GM19025 (cell line): ENCODE measurements at regions not wholly inside any gene's neighbourhood (a gene's known extent, or its start where the extent isn't known, plus 50 kb on each side); places are given as distances from the start of the nearest gene placed in this dataset.

ENCODE experiments used
- ATAC-seq: cut with Tn5 transposase; IDR thresholded peaks from one replicate; pipeline ENCODE4 v1.9.1; 2021; ENCODE audit warnings: mild to moderate bottlenecking, low read depth, moderate library complexity; ENCODE audit not compliant: unreplicated experiment

- no peak for ATAC-seq
Observed at GRCh38 chr7:33661430-33662160, 243.7 kb upstream of the BMPER start.

GRCh38 chr7:33666531-33666930 is 238.8 kb upstream of the BMPER start:
- no peak for ATAC-seq

DNA sequence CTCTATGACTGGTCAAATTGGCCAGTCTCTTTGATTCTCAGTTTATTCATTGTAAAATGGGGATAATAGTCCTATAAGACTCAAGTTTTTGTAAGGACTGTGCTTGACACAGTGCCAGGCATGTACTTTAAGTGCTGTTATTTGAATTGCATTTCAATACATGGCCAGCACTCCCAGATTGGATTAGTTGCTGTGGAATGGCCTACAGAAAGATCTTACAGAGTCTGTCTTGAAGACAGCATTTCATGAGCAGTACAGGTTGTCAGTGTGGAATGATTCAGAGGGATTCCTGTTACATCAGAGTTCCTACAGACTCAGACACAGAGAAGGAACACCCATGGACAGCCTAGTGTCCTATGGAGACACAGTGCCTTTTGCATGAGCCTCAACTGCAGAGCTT is 238.1 kb upstream of the BMPER start:
- no peak for ATAC-seq

DNA sequence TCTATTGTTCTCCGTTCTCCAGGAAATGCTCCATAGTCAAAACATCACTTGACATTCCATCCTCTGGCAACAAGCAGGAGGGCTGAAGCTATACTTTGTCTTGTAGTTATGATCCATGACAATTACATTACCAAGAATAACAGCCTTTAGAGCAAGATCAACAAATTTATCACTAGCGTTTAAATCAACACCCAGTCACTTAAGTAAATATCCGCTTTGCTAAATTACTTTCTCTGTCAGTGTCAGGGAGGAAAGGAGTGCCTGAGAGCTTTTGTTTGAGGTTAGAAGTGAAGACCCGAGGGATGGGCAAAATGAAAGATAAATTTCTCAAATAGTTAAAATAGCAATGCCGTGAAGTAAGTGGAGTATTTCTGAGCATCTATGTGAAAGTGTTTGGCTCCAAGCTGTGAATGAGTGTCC is 236.1 kb upstream of the BMPER start:
- ATAC-seq = no peak

DNA sequence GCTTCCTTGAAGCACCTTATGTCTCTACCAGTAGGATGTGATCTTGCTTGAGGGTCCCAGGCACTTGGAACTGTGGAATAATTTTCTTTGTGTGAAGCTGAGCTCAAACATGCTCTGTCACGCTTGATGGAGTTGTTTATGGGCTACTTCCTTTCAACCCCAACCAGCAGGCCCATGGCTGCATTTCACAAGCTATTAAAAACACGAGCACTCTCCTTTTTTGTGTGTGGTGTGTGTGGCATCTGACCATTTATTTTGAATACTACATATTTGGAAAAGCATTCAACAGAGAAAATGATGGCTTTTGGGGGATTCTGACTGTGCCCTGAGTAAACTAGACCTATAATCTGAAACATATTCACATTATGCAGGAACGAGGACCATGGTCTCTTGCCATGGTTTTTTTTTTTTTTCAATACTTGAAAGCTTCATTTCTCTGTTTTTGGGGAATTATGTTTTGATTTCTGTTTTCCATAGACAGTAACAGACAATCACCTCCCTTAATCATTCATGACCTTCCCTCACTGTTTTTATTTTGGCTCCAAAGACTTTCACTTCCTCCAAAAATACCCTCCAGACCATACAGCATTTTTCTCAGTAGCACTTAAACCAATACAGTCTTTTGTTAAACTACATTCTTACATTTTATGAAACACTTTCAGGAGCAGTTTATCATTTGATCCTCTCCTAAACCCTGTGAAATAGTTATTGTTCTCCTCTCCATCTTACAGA is 233.6 kb upstream of the BMPER start:
- no peak for ATAC-seq

DNA sequence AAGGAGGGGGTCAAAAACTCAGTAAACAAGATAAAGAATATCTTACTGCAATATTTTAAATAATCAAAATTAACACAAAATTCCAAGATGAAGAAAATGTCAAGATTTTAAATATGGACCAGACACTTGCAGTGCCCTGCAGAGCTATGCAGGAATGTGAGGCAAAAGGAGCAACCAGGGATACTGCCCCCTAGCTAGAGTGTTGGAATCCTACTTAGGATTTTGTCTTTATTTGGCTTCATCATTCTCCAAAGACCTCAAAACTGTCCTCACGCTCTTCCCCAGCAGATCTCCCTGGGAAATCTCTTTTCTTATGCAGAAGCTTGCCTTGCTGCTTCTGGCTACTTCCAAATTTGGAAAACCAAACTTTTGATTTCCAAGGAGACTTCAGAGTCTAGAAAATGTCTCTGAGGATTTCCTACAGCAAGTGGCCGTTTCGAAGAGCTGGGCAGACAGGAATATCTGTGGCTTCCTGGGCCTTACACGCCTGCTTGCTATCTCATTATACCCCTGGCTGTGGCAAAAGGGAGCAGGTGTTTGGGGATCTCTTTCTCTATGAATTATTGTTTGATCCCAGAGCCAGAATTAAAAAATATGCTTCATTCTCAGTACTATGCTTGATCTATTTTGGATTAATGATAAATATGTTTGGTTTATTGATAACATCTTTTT is 232.2 kb upstream of the BMPER start:
- no peak for ATAC-seq

- ATAC-seq = no peak
Observed at GRCh38 chr7:33674804-33675411, 230.4 kb upstream of the BMPER start.

DNA sequence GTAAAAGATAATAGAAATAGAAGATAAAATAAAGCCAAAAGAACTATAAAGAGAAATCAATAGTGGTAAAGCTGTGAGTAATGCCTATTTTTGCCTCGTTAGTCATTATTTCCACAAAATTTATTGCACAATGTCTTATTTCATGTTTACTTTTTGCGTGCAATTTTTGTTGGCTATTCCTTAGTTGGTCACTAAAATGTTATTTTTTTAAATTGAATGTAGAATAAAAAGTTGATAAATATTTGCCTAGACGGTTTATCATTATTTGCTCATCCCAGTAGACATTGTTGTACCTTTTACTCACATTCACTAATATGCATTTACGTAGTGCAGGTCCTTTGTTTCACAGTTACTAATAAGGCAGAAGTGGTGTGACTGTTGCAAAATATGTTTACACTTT is 227.8 kb upstream of the BMPER start:
- ATAC-seq = no peak

DNA sequence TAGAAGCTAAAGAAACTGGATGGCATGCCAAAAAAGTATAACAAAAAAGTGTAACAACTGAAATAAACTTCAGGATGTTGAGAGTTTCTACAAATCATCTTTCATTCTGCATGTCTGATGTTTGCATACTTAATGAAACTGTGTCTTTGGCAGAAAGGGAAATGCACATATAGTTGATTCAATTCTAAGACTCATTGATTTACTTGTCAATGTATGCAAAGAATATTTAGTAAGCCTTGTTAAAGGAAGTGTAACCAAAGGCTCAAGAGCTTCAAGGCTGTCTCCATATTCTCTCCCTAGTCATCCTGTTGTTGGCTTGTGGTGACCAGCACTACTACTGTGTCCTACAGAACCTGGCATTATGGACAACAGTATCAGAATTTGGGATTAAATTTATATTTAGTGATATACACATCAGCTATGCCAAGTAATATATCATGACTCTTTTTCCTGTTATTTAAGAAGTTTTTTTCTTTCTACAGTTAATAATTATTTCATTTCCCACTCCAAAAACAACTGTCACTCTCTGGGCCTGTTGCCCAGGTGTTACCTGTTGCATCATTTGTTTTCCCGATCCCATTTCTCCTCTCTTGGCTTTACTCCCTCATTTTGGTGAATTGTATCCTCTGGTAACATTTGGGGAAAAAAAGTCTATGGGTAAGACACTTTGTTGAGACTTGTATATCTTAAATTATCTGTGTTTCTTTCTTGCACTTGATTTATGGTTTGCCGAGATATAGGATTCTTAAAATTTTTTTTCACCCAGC is 226.6 kb upstream of the BMPER start:
- ATAC-seq = no peak

- no peak for ATAC-seq
Observed at GRCh38 chr7:33680682-33681081, 224.7 kb upstream of the BMPER start.

GRCh38 chr7:33685503-33685902 is 219.8 kb upstream of the BMPER start:
- no peak for ATAC-seq

- no peak for ATAC-seq
Observed at GRCh38 chr7:33685981-33686683, 219.2 kb upstream of the BMPER start.

- no peak for ATAC-seq
Observed at GRCh38 chr7:33687625-33688024, 217.7 kb upstream of the BMPER start.

GRCh38 chr7:33691180-33691579 is 214.2 kb upstream of the BMPER start:
- no peak for ATAC-seq

DNA sequence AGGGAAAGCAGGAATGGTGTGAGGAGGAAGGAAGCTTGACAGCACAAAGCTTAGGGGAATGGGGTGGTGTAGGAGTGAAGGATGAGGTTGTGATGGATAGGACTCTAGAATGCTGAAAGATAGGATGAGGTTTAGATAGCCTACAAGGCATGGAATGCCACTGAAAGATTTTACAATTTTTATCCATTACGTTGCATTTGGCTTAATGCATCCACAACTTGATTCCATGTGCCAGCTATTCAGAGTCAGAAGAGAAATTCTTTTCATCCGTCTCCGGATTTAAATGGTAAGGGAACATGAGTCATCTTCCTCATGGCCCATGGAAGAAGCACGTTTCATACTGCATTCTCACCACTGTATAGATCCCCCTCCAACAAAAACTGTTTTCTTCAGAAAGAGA is 212.4 kb upstream of the BMPER start:
- ATAC-seq = no peak

DNA sequence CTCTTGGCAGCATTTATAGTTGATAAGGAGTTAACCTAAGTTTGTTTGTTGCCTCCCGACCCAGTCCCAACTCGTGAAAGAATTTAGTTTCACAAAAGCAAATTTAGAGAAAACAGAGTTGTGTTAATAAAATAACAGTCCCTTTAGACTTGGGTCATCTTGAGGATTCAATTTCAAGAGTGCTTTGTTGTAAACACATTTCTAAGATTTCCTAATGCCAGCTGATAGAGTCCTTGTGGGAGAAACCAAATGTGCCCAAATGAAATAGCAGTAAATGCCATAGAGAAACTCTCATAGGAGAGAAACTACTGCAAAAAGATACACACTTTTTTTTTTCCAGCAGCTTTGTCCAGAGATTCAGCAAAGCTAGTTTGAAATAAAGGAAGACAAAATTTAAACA is 211.3 kb upstream of the BMPER start:
- no peak for ATAC-seq

DNA sequence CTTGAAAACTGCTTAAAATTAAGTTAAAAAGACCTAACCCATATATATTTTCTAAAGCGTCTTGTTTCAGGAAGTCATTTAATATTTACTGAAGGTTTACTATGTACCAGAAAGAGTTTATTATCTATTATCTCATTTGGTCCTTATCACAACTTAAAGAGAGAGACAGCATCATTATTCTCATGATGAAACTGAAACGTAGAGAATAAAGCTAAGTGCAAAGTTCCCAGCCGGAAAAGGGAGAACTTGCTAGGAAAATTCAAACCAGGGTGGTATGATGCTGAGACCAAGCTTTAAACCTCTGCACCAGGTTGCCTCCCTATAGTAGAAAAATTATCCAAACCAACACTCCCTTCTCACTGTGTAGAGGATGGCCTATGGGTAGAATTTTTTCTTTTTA is 207.7 kb upstream of the BMPER start:
- no peak for ATAC-seq

- ATAC-seq = no peak
Observed at GRCh38 chr7:33698041-33698440, 207.3 kb upstream of the BMPER start.

- ATAC-seq = no peak
Observed at GRCh38 chr7:33698692-33699128, 206.6 kb upstream of the BMPER start.
